WERI-Rb-1 (cell line): ENCODE measurements at regions not wholly inside any gene's neighbourhood (a gene's known extent, or its start where the extent isn't known, plus 50 kb on each side); places are given as distances from the start of the nearest gene placed in this dataset.
"Not testable (repeated sequence)": the region's sequence is repeated elsewhere in the genome, so short reads cannot be mapped to it uniquely, and the experiment has no call there.

Source experiments
- DNase-seq: peaks from one replicate; pipeline ENCODE4 v3.0.0-alpha.2; 2020
- H3K27ac ChIP-seq: fragments of 250-450 bp; sonication (Bioruptor Pico); 2 replicates; pipeline ENCODE4 v1.5.1; 2020; ENCODE audit warnings: mild to moderate bottlenecking, moderate library complexity
- H3K27me3 ChIP-seq: fragments of 250-450 bp; sonication (Bioruptor Pico); 2 replicates; pipeline ENCODE4 v1.5.1; 2021; ENCODE audit warnings: mild to moderate bottlenecking, low read depth, moderate library complexity; ENCODE audit not compliant: insufficient read depth, severe bottlenecking
- H3K36me3 ChIP-seq: fragments of 250-450 bp; sonication (Bioruptor Pico); 2 replicates; pipeline ENCODE4 v1.5.1; 2020; ENCODE audit warnings: mild to moderate bottlenecking, moderate library complexity
- H3K4me3 ChIP-seq: 2 replicates; pipeline ENCODE4 v1.5.1; 2011; ENCODE audit warnings: low read depth, mild to moderate bottlenecking, control low read depth, low read length
- H3K9me3 ChIP-seq: fragments of 250-450 bp; sonication (Bioruptor Pico); 2 replicates; pipeline ENCODE4 v1.5.1; 2021; ENCODE audit warnings: mild to moderate bottlenecking, moderate library complexity; ENCODE audit not compliant: severe bottlenecking
- CTCF ChIP-seq: IDR thresholded peaks from 2 replicates; pipeline ENCODE4 v1.5.1; 2011; ENCODE audit warnings: low read depth, mild to moderate bottlenecking, control low read depth, inconsistent platforms, low read length

- DNase-seq: no peak
- Histone ChIP-seq H3K27ac (no peak overlapping the region), H3K4me3 (no peak overlapping the region), H3K27me3 (peaks cover 37% of the 10 kb centered on the region), H3K36me3 (no peaks in the 10 kb centered on the region), H3K9me3 (no peaks in the 10 kb centered on the region)
- no peak for TF ChIP-seq CTCF
Measured at GRCh38 chr2:175729049-175729706, 272.9 kb downstream of the LNPK start.

GRCh38 chr2:175728032-175728431 lies 274.0 kb downstream of the LNPK start:
- no peaks in the 10 kb centered on the region for H3K36me3 ChIP-seq
- TF ChIP-seq CTCF: no peak
- no peak for DNase-seq
- H3K27ac ChIP-seq: no peak overlapping the region
- H3K27me3 ChIP-seq: peaks cover 31% of the 10 kb centered on the region
- no peaks in the 10 kb centered on the region for H3K9me3 ChIP-seq
- H3K4me3 ChIP-seq: no peak overlapping the region

GRCh38 chr2:175726223-175726622 lies 275.8 kb downstream of the LNPK start:
- DNase-seq: no peak
- TF ChIP-seq CTCF: no peak
- Histone ChIP-seq H3K4me3 (no peak overlapping the region), H3K9me3 (no peaks in the 10 kb centered on the region), H3K27me3 (peaks cover 25% of the 10 kb centered on the region), H3K36me3 (no peaks in the 10 kb centered on the region), H3K27ac (no peak overlapping the region)

- no peak for TF ChIP-seq CTCF
- Histone ChIP-seq H3K36me3 (no peaks in the 10 kb centered on the region), H3K27me3 (peaks cover 31% of the 10 kb centered on the region), H3K4me3 (no peak overlapping the region), H3K27ac (no peak overlapping the region), H3K9me3 (no peaks in the 10 kb centered on the region)
- no peak for DNase-seq
Measured at GRCh38 chr2:175709248-175709647, 292.8 kb downstream of the LNPK start.

GRCh38 chr2:175707322-175707721 lies 294.7 kb downstream of the LNPK start:
- H3K9me3 ChIP-seq: no peaks in the 10 kb centered on the region
- H3K27me3 ChIP-seq: peaks cover 34% of the 10 kb centered on the region
- no peaks in the 10 kb centered on the region for H3K36me3 ChIP-seq
- no peak for DNase-seq
- no peak for TF ChIP-seq CTCF
- H3K27ac ChIP-seq: no peak overlapping the region
- no peak overlapping the region for H3K4me3 ChIP-seq

- H3K9me3 ChIP-seq, DNase-seq, H3K4me3 ChIP-seq, H3K36me3 ChIP-seq, H3K27ac ChIP-seq: not testable (repeated sequence)
- peaks cover 23% of the 10 kb centered on the region for H3K27me3 ChIP-seq
Measured at GRCh38 chr2:175704568-175704967, 297.5 kb downstream of the LNPK start.
